RCC 7860 (cell line): ENCODE measurements at regions not wholly inside any gene's neighbourhood (a gene's known extent, or its start where the extent isn't known, plus 50 kb on each side); places are given as distances from the start of the nearest gene placed in this dataset.
A peak's percentile ranks its signal among the peaks of the same experiment; 100 is the strongest.
"Not testable (repeated sequence)": the region's sequence is repeated elsewhere in the genome, so short reads cannot be mapped to it uniquely, and the experiment has no call there.

ENCODE experiments used
- DNase-seq: peaks from one replicate; pipeline ENCODE4 v3.0.0-alpha.2; 2015; ENCODE audit warnings: low spot score
- FAIRE-seq: peaks from 2 replicates; lab custom pipeline; 2012; peaks lifted over from hg19 to GRCh38; lab: Jason Lieb, UNC

DNA sequence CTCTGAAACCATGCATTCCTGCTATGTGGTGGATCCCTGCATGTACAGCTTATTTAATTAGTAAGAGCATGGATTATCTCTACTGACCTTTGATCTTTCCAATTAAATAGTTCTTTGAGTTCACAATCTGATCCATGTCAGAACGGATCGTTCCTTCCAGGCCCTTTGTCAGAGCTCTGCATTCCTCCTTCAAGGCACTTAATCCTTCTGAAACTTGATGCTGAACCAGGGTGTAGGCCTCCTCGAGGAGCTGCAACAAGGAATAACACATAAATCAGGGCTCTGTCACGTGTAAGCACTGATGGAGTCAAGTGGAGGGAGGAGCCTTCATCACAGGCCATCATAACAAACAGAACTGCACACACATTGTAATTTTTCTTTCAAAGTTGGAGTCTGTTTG is 68.4 kb upstream of the EDEM3 start:
- DNase-seq = no peak
- no peak for FAIRE-seq

DNA sequence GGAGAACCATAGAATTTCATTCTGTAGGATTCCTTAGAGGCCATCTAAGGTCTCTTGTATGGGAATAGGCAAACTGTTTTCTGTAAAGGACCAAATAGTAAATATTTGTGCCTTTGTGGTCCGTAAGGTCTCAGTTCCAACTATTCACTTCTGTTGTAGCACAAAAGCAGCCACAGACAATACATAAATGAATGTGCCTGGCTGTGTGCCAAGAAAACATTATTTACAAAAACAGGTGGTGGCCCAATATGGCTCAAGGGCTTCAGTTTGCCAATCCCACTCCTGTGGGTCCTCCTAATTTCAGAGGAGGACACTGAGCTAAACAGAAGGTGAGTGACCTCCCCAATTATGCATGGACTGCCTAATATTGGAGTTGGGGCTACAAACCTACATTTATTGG is 67.6 kb upstream of the EDEM3 start:
- DNase-seq (no peak), FAIRE-seq (no peak)

- FAIRE-seq (no peak), DNase-seq (no peak)
Observed at GRCh38 chr1:184821658-184822057, 67.0 kb upstream of the EDEM3 start.

DNA sequence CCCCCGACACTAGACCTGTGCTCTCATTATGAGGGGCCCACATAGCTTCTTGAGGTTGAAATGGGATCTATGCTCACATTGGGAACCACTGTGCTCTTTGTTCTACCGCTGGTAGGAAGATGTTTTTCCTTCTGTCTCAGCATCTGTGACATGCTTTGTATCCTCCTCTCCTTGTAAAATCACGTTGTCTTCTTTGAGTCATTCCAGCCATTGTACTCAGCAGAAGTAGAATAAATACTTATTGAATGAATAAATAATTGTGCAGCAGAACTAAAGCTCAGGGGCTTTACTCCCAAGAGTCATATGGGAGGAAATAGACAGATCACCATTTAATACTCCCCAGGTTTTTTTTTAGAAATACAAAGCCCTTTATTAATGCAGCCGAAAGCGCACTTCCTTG is 66.3 kb upstream of the EDEM3 start:
- FAIRE-seq (no peak), DNase-seq (no peak)

GRCh38 chr1:184820218-184820750 is 65.6 kb upstream of the EDEM3 start:
- DNase-seq = no peak
- FAIRE-seq = no peak

DNA sequence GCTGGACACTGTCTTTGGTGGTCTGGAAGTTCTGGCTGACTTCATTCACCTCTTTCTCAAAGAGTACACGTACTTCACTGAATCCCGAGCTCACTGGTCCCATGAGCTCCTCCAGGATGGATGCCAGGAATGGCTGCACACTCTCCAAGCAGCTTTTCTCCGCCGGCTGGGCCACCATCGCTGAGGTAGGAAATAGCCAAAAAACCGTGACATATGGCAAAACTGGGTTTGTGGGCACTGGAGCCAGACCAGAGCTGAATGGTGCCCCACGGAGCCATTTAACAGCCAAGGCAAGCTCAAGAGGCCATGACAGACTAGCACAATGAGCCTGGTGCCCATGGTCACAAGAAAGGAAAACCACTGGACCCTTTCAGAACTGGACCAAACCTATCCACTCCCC is 64.0 kb upstream of the EDEM3 start:
- FAIRE-seq (no peak), DNase-seq (no peak)

DNA sequence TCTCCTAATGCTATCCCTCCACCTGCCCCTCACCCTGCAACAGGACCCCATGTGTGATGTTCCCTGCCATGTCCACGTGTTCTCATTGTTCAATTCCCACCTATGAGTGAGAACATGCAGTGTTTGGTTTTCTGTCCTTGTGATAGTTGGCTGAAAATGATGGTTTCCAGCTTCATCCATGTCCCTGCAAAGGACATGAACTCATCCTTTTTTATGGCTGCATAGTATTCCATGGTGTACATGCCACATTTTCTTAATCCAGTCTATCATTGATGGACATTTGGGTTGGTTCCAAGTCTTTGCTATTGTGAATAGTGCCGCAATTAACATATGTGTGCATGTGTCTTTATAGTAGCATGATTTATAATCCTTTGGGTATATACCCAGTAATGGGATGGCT is 62.3 kb upstream of the EDEM3 start:
- not testable (repeated sequence) for DNase-seq, FAIRE-seq

- no peak for FAIRE-seq
- no peak for DNase-seq
Observed at GRCh38 chr1:184813528-184814089, 59.0 kb upstream of the EDEM3 start.

DNA sequence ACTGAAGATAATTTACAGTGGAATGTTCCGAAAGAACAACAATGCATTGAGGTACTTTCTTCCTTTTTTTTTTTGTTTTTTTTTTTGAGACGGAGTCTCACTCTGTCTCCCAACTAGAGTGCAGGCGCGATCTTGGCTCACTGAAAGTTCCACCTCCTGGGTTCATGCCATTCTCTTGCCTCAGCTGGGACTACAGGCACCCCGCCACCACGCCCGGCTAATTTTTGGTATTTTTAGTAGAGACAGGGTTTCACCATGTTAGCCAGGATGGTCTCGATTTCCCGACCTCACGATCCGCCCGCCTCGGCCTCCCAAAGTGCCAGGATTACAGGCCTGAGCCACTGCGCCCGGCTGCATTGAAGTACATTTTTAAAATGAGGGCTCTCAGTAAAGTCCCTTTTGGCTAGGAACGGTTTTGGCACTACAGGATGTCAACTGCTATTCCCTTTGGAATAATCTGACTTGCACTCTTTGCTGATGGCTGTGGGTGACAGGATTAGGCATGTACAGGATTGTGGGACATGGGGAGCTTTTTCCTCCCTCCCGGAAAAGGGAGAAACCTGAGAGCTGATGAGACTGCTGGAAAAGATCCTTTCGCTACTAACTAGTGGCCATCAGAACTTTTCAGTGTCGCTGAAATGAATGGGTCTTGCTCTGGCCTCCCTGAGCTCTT is 56.9 kb upstream of the EDEM3 start:
- DNase-seq (no peak), FAIRE-seq (no peak)

- DNase-seq (no peak), FAIRE-seq (no peak)
Observed at GRCh38 chr1:184810735-184811343, 56.2 kb upstream of the EDEM3 start.

DNA sequence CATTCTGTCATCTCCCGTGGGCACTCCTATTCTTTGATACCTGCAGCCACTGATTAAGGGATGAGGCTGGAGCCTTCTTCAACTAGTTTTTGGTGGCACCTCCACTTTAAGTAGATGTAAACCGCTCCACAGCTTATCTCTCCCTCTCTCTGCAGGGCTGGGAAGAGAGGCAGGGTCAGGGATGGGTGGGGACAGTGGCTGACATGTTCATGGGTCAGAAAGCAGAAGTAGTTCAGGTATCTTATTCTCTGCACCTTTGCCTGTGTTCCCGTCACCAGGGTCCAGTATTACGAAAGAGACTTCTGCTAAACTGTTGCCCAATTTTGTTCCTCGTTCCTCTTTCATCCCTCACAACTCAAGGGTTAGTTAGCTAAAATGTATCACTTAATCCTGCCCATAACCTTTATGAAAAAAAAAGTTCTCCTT is 51.7 kb upstream of the EDEM3 start:
- FAIRE-seq (no peak), DNase-seq (no peak)

DNA sequence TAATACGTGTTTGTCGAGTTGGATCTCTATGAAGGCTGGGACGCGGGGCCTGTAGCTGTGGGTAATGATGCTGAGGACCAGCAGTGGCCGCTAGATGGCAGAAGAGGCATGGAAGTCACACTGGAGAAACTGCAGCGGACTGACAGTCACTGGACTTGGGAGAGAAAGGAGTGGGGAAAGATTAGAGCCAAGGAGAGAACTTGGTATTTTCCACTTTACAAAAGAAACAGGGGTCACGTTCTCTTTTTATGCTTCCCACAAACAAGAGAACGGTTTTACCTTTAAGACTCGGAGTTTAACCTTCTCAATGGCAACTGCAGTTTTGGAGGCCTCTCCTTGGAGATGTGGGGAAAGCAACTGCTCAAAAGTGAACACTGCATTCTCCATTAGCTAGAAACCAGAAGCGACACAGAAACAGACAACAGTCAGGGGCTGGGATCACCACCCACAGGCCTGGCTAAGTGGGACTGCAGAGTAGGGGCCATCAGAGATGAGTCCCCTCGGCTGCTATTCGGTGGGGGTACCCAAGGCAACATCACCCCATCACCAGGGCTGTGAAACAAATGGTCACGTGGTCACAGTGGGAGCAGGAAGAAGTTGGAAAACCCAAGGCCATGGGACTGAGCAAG is 51.1 kb upstream of the EDEM3 start:
- DNase-seq (peak; percentile 71), FAIRE-seq (peak; percentile 11)
